MM.1S (cell line): ENCODE measurements at regions not wholly inside any gene's neighbourhood (a gene's known extent, or its start where the extent isn't known, plus 50 kb on each side); places are given as distances from the start of the nearest gene placed in this dataset.

Experiments
- DNase-seq: peaks from one replicate; pipeline ENCODE4 v3.0.0-alpha.2; 2015
- H2AFZ ChIP-seq: fragments of 300-600 bp; sonication (generic); 2 replicates; pipeline ENCODE4 v1.6.0; 2016; ENCODE audit warnings: antibody characterized with exemption, low read length
- H3F3A ChIP-seq: fragments of 300-600 bp; sonication (generic); 2 replicates; pipeline ENCODE4 v1.6.1; 2016; ENCODE audit warnings: mild to moderate bottlenecking, antibody characterized with exemption, low read length, moderate library complexity, mixed read lengths; ENCODE audit not compliant: insufficient read depth
- H3K27ac ChIP-seq: fragments of 300-600 bp; sonication (generic); 2 replicates; pipeline ENCODE4 v1.5.1; 2016; ENCODE audit warnings: mild to moderate bottlenecking, low read length
- H3K27me3 ChIP-seq: fragments of 300-600 bp; sonication (generic); replicated peaks from 2 replicates; pipeline ENCODE4 v1.6.0; 2016; ENCODE audit warnings: low read length; ENCODE audit not compliant: insufficient read depth
- H3K36me3 ChIP-seq: fragments of 300-600 bp; sonication (generic); replicated peaks from 2 replicates; pipeline ENCODE4 v1.6.1; 2016; ENCODE audit warnings: mild to moderate bottlenecking, low read length, mixed read lengths; ENCODE audit not compliant: insufficient read depth
- H3K4me1 ChIP-seq: fragments of 300-600 bp; sonication (generic); 2 replicates; pipeline ENCODE4 v1.6.1; 2016; ENCODE audit warnings: low read length, mixed read lengths
- H3K4me2 ChIP-seq: fragments of 300-600 bp; sonication (generic); 2 replicates; pipeline ENCODE4 v1.6.0; 2016; ENCODE audit warnings: low read depth, low read length
- H3K4me3 ChIP-seq: fragments of 300-600 bp; sonication (generic); 2 replicates; pipeline ENCODE4 v1.5.1; 2016; ENCODE audit warnings: low read length, mixed read lengths
- H3K79me2 ChIP-seq: fragments of 300-600 bp; sonication (generic); 2 replicates; pipeline ENCODE4 v1.6.1; 2016; ENCODE audit warnings: mixed run types, low read length, mixed read lengths
- H3K9ac ChIP-seq: fragments of 300-600 bp; sonication (generic); 2 replicates; pipeline ENCODE4 v1.6.1; 2016; ENCODE audit warnings: low read length, mixed read lengths
- H3K9me2 ChIP-seq: fragments of 300-600 bp; sonication (generic); replicated peaks from 2 replicates; pipeline ENCODE4 v1.6.1; 2016; ENCODE audit warnings: mild to moderate bottlenecking, low read length, mixed read lengths; ENCODE audit not compliant: insufficient read depth
- H3K9me3 ChIP-seq: fragments of 300-600 bp; sonication (generic); replicated peaks from 2 replicates; pipeline ENCODE4 v1.6.1; 2016; ENCODE audit warnings: mild to moderate bottlenecking, low read length, mixed read lengths; ENCODE audit not compliant: insufficient read depth
- H4K20me1 ChIP-seq: fragments of 300-600 bp; sonication (generic); 2 replicates; pipeline ENCODE4 v1.6.1; 2016; ENCODE audit warnings: mild to moderate bottlenecking, low read length, moderate library complexity, mixed read lengths; ENCODE audit not compliant: insufficient read depth
- CTCF ChIP-seq: fragments of 300-600 bp; sonication (generic); IDR thresholded peaks from 2 replicates; pipeline ENCODE4 v1.5.1; 2016; ENCODE audit warnings: antibody characterized with exemption, low read length, mixed read lengths
- EZH2 ChIP-seq: fragments of 300-600 bp; sonication (generic); optimal IDR thresholded peaks from 2 replicates; pipeline ENCODE3; 2017; ENCODE audit warnings: low read depth, mild to moderate bottlenecking, antibody characterized with exemption, low read length, mixed read lengths
- EZH2phosphoT487 ChIP-seq: fragments of 300-600 bp; sonication (generic); IDR thresholded peaks from 2 replicates; pipeline ENCODE4 v1.6.1; 2018; ENCODE audit warnings: antibody characterized with exemption, low read length

- Histone ChIP-seq H3K4me2 (no peak overlapping the region), H3K4me3 (no peak overlapping the region), H3K27me3 (no peaks in the 10 kb centered on the region), H3K9me3 (no peaks in the 10 kb centered on the region), H3K9ac (no peak overlapping the region), H3F3A (no peaks in the 10 kb centered on the region), H3K9me2 (no peaks in the 10 kb centered on the region), H4K20me1 (no peaks in the 10 kb centered on the region), H3K4me1 (no peaks in the 10 kb centered on the region), H3K36me3 (no peaks in the 10 kb centered on the region), H3K27ac (no peak overlapping the region), H3K79me2 (no peaks in the 10 kb centered on the region), H2AFZ (no peak overlapping the region)
- DNase-seq = no peak
- TF ChIP-seq EZH2phosphoT487 = no peak
- TF ChIP-seq CTCF = no peak
- no peak for TF ChIP-seq EZH2
These were observed 256.1 kb downstream of the KLF6 start for GRCh38 chr10:3528823-3529403.

GRCh38 chr10:3528271-3528670 is 256.7 kb downstream of the KLF6 start:
- Histone ChIP-seq H3K27ac (no peak overlapping the region), H3K4me2 (no peak overlapping the region), H4K20me1 (no peaks in the 10 kb centered on the region), H3K9me3 (no peaks in the 10 kb centered on the region), H3K36me3 (no peaks in the 10 kb centered on the region), H3K9ac (no peak overlapping the region), H3K4me1 (no peaks in the 10 kb centered on the region), H3K79me2 (no peaks in the 10 kb centered on the region), H2AFZ (no peak overlapping the region), H3F3A (no peaks in the 10 kb centered on the region), H3K27me3 (no peaks in the 10 kb centered on the region), H3K9me2 (no peaks in the 10 kb centered on the region), H3K4me3 (no peak overlapping the region)
- TF ChIP-seq EZH2 (no peak), CTCF (no peak), EZH2phosphoT487 (no peak)
- DNase-seq = no peak

- no peaks in the 10 kb centered on the region for H3K79me2 ChIP-seq
- no peaks in the 10 kb centered on the region for H3K27me3 ChIP-seq
- H3K4me1 ChIP-seq = no peaks in the 10 kb centered on the region
- no peaks in the 10 kb centered on the region for H3K9me2 ChIP-seq
- H3K4me3 ChIP-seq = no peak overlapping the region
- H3K9ac ChIP-seq = no peak overlapping the region
- H3K27ac ChIP-seq = no peak overlapping the region
- no peaks in the 10 kb centered on the region for H4K20me1 ChIP-seq
- DNase-seq = no peak
- H3K36me3 ChIP-seq = no peaks in the 10 kb centered on the region
- H2AFZ ChIP-seq = no peak overlapping the region
- no peaks in the 10 kb centered on the region for H3K9me3 ChIP-seq
- no peak overlapping the region for H3K4me2 ChIP-seq
- no peak for TF ChIP-seq EZH2phosphoT487
- no peak for TF ChIP-seq CTCF
- no peak for TF ChIP-seq EZH2
- H3F3A ChIP-seq = no peaks in the 10 kb centered on the region
These were observed 257.1 kb downstream of the KLF6 start for GRCh38 chr10:3527869-3528268.
